Amygdala (tissue), 56 donors: ENCODE measurements at regions not wholly inside any gene's neighbourhood (a gene's known extent, or its start where the extent isn't known, plus 50 kb on each side); places are given as distances from the start of the nearest gene placed in this dataset.

Experiments used
- DNase-seq, 56 donors: peaks; one replicate each; lab custom pipeline; 2025; lab: John Stamatoyannopoulos, UW

GRCh38 chr2:7207631-7208030 is 290.4 kb downstream of the RNF144A start:
- no peak for DNase-seq

DNA sequence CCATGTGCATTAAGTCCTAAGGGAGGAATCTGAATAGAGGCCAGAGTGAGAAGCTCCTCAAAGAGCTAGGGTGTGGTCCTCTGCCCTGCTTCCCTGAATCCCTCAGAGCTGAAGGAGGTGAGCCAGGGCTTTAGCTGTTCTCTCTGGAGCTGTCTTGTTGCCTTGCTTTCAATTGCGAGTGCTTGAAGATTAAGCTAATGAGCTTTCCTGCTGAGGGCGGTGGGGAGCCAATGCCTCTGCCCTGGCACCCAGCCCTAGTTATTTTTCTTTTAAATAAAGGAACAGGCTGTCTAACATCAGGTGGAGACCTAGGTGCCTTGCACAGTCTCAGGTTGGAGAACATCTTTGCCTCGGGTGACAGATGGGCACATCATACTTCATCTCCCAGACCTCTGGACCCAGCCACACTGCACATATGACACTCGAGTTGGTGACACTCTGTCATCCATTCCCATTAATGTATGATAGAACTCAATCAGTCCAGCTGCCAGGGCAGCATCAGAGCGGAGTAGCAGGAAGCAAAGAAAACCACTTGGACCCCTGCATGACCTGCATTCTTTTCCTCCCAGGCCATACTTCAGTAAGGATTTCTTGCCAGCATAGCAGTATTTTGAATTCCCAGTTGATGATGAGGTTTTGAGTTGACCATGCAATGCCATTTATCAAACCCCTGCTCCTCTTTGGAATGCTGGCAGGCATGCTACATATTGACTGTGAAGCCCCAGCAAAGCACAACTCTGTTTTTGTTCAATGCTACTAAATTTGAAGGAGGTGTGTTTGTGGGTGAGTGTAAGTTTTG is 292.7 kb downstream of the RNF144A start:
- DNase-seq: no peak

DNA sequence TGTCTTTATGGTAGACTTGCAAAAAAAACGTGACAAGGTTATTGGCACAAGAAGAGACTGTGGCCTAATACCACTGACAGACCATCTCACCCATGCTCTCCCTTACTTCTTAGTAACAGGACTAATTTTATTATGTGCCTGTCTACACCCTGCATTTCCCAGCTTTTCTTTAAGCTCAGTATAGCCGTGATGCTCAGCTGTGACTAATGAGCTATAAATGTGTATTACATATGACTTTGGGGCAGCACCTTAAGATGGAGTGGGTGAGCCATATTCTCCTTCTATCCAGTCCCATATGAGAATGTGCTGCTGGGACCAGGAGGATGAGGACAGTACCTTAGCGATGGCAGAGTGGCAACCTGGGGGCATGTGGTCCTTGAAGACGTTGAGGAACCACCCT is 293.5 kb downstream of the RNF144A start:
- DNase-seq: no peak

- DNase-seq: no peak
These were observed 308.6 kb downstream of the RNF144A start for GRCh38 chr2:7225848-7226247.

DNA sequence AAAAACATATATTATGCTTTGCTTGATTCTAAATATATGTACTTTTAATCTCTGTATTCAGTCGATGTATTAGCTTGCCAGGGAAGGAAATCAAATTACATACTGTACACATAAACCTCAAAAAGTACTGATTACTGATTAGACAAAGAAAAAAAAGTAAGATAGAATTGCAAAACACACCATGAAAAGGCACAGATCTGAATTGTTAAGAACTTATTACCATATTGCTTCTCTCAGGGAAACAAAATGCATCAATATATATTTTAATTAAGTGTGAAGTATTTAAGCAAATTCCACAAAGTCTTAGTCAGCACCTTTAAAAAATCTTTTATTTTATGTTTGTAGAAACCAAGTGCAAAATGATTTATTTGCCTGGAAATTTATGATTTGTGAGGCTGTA is 309.3 kb downstream of the RNF144A start:
- DNase-seq: no peak

- DNase-seq: no peak
These were observed 315.9 kb downstream of the RNF144A start for GRCh38 chr2:7233126-7233525.

DNA sequence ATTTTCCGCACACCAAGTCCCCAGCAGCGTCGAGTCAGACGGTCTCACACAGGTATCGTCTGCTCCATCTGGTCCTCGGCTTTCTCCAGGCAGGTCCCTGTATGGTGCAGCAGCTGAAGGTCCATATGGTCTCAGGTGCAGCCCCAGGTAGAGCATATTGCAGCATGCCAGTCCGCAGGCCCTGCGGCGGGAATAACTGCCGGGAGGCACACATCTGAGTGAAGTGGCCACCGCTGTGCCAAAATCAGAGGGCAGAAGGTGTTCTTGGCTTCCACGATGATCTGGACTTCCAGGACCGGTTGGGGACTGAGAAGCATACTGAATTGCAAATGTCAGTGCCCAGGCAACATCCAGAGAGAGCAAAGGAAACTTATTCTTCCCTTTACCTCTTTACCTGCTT is 320.3 kb downstream of the RNF144A start:
- DNase-seq: peak in 1 of 56 donors; percentile 9

- DNase-seq: no peak
These were observed 321.9 kb downstream of the RNF144A start for GRCh38 chr2:7239078-7239477.

DNA sequence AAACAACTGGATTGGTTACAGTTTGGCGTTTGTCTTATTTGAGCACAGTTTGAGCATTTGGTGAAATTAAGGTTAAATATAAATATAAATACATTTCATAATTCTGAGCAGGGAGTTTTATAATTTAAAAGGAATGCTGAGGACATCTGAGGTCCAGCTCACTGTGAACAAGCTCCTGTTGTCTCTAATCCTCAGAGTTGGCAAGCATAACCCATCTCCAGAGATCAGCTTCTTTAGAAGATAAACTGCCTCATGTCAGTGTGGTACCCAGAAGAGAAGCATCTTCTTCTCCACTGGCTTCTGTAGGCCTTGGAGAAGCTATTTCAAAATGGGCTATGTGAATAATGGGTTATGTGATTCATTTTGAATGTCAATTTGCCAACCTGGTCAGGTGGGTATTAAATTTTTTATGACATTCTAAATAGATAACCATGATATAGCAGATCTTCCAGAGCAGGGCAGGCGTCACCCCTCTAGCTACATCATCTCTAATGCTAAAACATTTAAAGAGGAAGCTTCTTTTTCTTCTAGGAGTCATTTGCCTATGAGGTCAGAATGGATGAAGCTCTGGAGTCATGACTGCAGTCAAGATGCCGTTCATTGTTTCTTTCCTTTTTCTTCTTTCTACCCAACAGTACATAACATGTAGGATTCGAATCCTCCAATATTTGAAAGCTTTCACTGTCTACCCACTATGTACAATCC is 324.0 kb downstream of the RNF144A start:
- DNase-seq: no peak

DNA sequence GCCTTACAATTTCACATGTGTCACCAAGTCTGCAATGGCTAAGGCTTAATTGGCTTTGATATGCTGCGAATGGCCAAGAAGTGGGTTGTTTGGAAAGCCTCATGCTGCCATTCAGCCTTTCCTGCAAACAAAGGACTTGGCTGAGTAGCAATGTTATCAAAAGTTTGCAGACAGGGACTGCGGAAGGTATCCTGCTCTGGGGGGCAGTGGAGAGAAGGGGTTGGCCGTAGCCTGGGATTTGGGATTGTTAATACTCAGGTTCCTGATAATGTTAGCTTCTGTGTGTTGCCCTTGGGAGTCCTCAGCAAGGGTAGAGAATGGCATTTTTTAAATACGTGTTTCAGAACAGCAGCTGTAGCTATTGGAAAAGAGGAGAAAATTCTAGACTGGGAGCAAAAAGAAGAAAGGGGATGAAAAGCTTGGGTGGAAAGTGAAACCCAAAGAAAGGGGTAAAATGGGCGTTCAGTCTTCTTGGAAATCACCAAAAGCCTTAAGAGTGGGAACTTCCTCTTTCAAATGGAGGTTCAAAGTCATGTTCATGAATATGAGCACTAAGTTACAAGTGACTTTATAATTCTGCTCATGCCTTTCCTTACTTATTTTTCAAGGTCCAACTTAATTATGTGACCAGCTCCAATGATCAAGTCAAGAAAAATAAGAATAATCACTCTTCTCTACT is 325.1 kb downstream of the RNF144A start:
- DNase-seq: no peak

DNA sequence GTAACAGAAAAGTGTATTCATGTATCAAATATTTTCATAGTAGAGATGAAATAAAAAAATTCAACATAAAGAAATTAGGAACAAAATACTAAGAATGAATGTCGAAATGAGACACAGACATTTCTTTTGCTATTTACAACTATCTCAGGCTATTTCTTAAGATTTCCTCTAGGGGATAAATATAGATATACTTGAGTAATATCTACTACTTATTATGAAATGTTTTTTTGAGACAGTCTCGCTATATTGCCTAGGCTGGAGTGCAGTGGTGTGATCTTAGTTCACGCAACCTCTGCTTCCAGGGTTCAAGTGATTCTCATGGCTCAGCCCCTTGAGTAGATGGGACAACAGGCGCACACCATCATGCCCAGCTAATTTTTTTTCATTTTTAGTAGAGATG is 326.1 kb downstream of the RNF144A start:
- DNase-seq: no peak

- no peak for DNase-seq
These were observed 339.2 kb downstream of the RNF144A start for GRCh38 chr2:7256377-7256776.

DNA sequence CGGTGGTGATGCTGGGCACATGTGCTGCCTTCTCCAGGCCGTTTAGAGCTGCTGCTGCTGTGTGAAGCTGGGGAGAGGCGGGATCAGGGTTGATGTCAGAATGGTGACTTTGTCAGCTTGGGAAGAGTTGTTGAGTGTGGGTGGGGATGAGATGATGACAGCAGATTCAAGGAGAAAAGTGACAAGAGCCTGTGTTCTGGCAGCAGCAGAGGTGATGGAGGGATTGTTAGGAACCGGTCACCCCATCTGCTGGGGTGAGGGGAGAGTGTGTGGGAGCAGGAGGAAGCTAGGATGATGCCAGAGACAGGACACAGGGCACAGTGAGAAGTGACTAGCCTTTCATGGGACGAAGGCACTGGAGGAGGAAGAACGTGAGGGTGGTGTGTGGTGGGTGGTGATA is 345.5 kb downstream of the RNF144A start:
- DNase-seq: peak in 1 of 56 donors; percentile 7

DNA sequence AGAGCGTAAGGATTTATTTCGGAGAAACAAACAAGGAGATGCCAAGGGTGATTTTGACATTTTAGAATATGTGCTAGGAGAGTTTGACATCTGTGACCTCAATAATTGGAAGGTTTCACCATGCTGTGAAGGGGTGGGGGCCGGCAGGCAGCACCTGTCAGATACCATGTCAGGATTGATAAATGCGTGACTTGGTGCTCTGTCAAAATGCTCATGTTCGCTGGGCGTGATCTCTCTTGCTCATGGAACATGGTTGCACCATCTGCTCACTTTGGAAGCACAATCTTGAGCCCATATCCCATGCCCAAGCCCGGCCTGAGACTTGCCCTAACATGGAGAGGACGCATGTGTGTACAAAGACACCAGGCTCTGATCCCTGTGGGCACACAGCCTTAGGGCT is 347.6 kb downstream of the RNF144A start:
- DNase-seq: no peak

DNA sequence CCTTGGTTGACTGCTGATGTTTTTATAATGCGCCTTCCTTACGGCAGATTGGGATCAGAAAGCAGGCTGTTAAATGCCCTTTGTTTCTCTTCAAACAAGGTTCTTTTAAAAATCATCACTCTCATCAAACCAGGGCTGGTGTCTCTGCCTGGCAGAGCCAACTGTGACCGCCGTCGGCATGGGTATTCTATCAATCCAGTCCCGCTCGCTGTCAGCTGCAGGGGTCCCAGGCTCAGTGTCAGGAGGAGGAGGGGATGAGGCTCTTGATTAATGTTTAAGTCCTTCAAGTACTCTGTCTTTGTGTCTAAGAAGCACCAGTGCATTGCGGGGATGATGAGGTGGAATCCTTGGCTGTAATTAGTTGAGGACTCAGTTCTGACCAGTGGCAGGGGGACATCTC is 348.1 kb downstream of the RNF144A start:
- DNase-seq: no peak

GRCh38 chr2:7269106-7269643 is 352.0 kb downstream of the RNF144A start:
- DNase-seq: no peak

DNA sequence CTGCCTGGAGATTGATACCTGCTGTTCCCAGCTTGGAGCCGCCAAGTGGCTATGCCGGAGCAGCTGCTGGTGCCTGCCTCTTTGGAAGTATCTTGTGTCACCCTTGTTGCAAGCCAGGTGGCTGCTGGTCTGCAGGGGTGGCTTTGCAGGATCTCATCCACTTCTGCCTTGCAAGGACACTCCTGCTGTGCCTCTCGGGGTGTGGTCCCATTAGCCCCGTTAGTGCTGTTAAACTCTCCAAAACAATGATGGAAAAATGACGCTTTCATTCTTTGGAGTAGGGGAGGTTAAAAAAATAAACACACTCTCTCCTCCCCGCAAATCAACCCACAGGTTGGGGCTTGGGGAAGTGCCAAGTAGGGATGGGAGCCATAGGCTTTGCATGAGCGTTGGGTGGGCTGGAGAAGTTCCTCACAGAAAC is 352.8 kb downstream of the RNF144A start:
- DNase-seq: no peak

DNA sequence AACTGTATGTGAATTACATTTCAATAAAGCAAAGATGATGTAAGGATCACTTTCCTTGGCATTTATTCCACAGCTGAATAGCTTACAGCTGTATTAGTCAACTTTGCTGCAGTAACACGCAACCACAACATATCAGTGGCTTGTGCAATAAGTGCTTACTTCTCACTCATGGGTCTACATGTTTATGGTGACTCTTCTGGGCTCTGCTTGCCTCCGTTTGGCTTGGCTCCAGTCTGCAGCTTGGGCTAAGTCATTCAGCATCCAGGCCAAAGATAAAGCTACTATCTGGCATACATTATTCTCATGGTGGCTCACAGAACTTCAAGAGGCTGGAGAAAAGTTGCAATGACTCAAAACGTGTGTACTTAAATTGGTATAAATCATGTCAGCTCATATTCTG is 355.0 kb downstream of the RNF144A start:
- no peak for DNase-seq

DNA sequence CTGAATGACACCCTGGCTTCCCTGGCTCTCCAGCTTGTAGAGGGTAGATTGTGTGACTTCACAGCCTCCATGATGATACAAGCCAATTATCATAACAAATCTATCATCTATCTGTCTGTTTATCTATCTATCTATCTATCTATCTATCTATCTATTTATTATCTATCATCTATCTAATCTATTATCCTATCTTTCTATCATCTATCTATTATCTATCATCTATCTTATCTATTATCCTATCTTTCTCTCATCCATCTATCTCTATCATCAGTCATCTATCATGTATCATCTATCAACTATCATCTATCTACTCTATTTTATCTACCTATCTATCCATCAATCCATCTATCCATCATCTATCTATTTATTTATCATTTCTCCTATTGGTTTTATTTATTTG is 361.8 kb downstream of the RNF144A start:
- no peak for DNase-seq

- DNase-seq: no peak
These were observed 362.3 kb downstream of the RNF144A start for GRCh38 chr2:7279421-7279949.

- no peak for DNase-seq
These were observed 363.6 kb downstream of the RNF144A start for GRCh38 chr2:7280790-7281189.
